Thyroid gland (tissue), 4 donors: ENCODE measurements at regions not wholly inside any gene's neighbourhood (a gene's known extent, or its start where the extent isn't known, plus 50 kb on each side); places are given as distances from the start of the nearest gene placed in this dataset.

Experiments used
- DNase-seq, 2 donors: peaks; one replicate each; pipeline ENCODE4 v3.0.0-alpha.2; 2019
- H3K27ac ChIP-seq, 3 donors: fragments of 200-600 bp; sonication (generic); 1 replicate in 2 of 3; 2 replicates in 1 of 3; pipeline ENCODE4 v1.5.1; 2016 to 2019; ENCODE audit warnings: mild to moderate bottlenecking in 1 of 3, moderate library complexity in 1 of 3
- H3K27me3 ChIP-seq: fragments of 200-600 bp; sonication (generic); one replicate; pipeline ENCODE4 v1.5.1; 2019
- H3K36me3 ChIP-seq, 2 donors: fragments of 200-600 bp; sonication (generic); one replicate each; pipeline ENCODE4 v1.5.1; 2016 to 2019
- H3K4me1 ChIP-seq, 2 donors: fragments of 200-600 bp; sonication (generic); one replicate each; pipeline ENCODE4 v1.5.1; 2017 to 2019
- H3K4me3 ChIP-seq, 3 donors: fragments of 200-600 bp; sonication (generic); replicated peaks in 1 of 3; 1 replicate in 2 of 3; 2 replicates in 1 of 3; pipeline ENCODE4 v1.5.1; 2016; ENCODE audit warnings: mild to moderate bottlenecking in 1 of 3
- H3K9me3 ChIP-seq: fragments of 200-600 bp; sonication (generic); one replicate; pipeline ENCODE4 v1.5.1; 2017
- POLR2A ChIP-seq, 2 donors: fragments of 450-650 bp; IDR thresholded peaks; one replicate each; pipeline ENCODE4 v1.6.1; 2017; ENCODE audit warnings: antibody characterized with exemption in 2 of 2, mild to moderate bottlenecking in 2 of 2, moderate library complexity in 1 of 2
- WGBS, 2 donors: methylation state at CpG; one replicate each; pipeline ENCODE4 v1.1.5; 2017; 5-methylcytosine and 5-hydroxymethylcytosine counted together
- intact Hi-C: fragments of 100-400 bp; cut with DNase I; formaldehyde crosslinking; loops from one replicate; pipeline ENCODE4 v1.15.1; 2023
- TF ChIP-seq, protein P1 (sequence below), 6 experiments: fragments of 200-600 bp in 3 of 6; fragments of 450-650 bp in 3 of 6; sonication (generic) in 3 of 6; IDR thresholded peaks; one replicate each; pipeline ENCODE4 v1.5.1; 2016 to 2019; ENCODE audit warnings: antibody characterized with exemption in 6 of 6, mild to moderate bottlenecking in 2 of 6, inconsistent platforms in 1 of 6, moderate library complexity in 1 of 6

DNA sequence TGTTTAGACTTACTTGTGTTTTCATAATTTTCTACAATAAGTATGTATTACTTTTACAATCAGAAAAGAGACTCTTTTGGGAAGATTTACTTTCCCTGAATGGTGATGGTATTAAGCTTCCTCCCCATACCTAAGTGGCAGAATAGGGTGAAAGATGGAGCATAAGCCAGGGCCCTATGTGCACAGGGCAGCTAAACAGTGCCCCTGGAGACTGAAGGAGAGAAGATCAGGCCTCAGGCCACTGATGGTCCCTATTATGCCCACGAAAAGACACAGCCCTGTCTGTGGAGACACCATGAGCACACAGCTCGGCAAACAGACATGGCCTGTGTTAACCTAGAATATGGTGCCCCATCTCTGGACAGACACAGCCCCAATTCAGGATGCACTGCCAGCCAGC is 139.4 kb downstream of the OAT start:
- H3K27ac ChIP-seq, result no peak overlapping the region
- no peaks in the 10 kb centered on the region for H3K9me3 ChIP-seq
- WGBS, 2 donors, result 73 to 86% methylated on average over 2 of the region's 2 CpGs
- TF ChIP-seq, protein P1, sequence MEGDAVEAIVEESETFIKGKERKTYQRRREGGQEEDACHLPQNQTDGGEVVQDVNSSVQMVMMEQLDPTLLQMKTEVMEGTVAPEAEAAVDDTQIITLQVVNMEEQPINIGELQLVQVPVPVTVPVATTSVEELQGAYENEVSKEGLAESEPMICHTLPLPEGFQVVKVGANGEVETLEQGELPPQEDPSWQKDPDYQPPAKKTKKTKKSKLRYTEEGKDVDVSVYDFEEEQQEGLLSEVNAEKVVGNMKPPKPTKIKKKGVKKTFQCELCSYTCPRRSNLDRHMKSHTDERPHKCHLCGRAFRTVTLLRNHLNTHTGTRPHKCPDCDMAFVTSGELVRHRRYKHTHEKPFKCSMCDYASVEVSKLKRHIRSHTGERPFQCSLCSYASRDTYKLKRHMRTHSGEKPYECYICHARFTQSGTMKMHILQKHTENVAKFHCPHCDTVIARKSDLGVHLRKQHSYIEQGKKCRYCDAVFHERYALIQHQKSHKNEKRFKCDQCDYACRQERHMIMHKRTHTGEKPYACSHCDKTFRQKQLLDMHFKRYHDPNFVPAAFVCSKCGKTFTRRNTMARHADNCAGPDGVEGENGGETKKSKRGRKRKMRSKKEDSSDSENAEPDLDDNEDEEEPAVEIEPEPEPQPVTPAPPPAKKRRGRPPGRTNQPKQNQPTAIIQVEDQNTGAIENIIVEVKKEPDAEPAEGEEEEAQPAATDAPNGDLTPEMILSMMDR (IDR thresholded peaks at IDR 0.05), result no peak
- no peak for TF ChIP-seq POLR2A (IDR thresholded peaks at IDR 0.05)
- H3K27me3 ChIP-seq, result no peaks in the 10 kb centered on the region
- H3K4me3 ChIP-seq, result no peak overlapping the region
- intact Hi-C loops, result no loop called here
- H3K4me1 ChIP-seq, result no peaks in the 10 kb centered on the region
- no peak for DNase-seq
- no peaks in the 10 kb centered on the region for H3K36me3 ChIP-seq

DNA sequence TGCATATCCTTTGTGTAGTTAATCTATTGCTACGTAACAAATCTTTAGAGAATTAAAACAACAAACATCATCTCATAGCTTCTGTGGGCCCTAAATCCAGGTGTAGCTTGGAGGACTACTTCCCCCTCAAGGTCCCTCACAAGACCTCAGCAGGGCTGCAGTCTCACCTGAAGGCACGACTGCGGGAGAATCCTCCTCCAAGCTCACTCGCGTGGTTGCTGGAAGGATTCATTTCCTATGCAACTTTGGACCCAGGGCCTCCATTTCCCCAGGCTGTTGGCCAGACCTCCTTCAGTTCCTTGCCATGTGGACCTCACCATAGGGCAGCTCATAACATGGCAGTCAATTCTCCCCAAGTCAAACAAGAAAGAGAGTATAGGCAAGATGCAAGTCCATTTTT is 140.4 kb downstream of the OAT start:
- H3K9me3 ChIP-seq, result no peaks in the 10 kb centered on the region
- H3K36me3 ChIP-seq, result no peaks in the 10 kb centered on the region
- DNase-seq, result no peak
- no peaks in the 10 kb centered on the region for H3K27me3 ChIP-seq
- WGBS, 2 donors, result 91 to 94% methylated on average over 5 of the region's 5 CpGs
- TF ChIP-seq, protein P1 (IDR thresholded peaks at IDR 0.05), result no peak
- no peak for TF ChIP-seq POLR2A (IDR thresholded peaks at IDR 0.05)
- H3K27ac ChIP-seq, result no peak overlapping the region
- intact Hi-C loops, result no loop called here
- no peaks in the 10 kb centered on the region for H3K4me1 ChIP-seq
- no peak overlapping the region for H3K4me3 ChIP-seq

DNA sequence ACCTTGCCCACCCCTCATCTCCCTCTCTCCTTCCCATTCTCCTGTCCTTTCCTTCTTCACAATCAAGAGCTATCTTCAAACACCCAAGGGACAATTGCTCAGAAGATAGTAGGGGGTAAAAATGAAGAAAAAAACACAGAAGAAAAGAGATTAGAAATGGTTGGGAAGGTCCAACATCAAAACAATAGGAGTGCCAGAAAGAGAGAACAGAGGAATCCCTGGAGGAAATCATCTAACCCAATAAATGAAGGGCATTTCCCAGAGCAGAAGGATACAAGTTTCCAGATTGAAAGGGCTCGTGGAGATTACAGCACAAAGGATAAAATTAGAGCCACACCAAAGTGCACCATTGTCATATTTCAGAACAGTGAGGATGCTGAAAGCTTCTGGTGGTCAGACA is 145.6 kb downstream of the OAT start:
- no peaks in the 10 kb centered on the region for H3K9me3 ChIP-seq
- H3K4me1 ChIP-seq, result no peaks in the 10 kb centered on the region
- no peaks in the 10 kb centered on the region for H3K27me3 ChIP-seq
- intact Hi-C loops, result no loop called here
- H3K4me3 ChIP-seq, result no peak overlapping the region
- H3K36me3 ChIP-seq, result no peaks in the 10 kb centered on the region
- no peak for DNase-seq
- no peak for TF ChIP-seq POLR2A (IDR thresholded peaks at IDR 0.05)
- TF ChIP-seq, protein P1 (IDR thresholded peaks at IDR 0.05), result no peak
- 41 to 69% methylated on average over 1 of the region's 1 CpG for WGBS, 2 donors
- H3K27ac ChIP-seq, result no peak overlapping the region

DNA sequence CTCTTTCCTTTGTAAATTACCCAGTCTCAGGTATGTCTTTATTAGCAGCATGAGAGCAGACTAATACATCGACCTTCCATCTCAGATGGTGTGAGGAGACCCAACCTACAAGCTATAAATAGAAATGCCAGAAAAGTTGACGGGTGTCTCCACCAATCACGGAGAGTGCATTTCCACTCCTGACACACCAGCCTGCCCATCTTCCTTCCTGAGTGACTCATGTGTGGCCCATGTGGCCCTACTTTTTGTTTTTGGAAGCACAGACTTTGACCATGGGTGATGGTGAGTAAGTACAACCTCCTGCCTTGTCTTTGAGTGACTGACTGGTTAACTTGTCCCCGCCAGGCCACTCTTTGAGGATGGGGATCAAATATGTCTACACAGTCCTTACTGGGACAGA is 147.0 kb downstream of the OAT start:
- no peaks in the 10 kb centered on the region for H3K36me3 ChIP-seq
- no peak for DNase-seq
- TF ChIP-seq POLR2A (IDR thresholded peaks at IDR 0.05), result no peak
- TF ChIP-seq, protein P1 (IDR thresholded peaks at IDR 0.05), result no peak
- H3K27me3 ChIP-seq, result no peaks in the 10 kb centered on the region
- WGBS, 2 donors, result 80 to 86% methylated on average over 4 of the region's 4 CpGs
- H3K9me3 ChIP-seq, result no peaks in the 10 kb centered on the region
- no peaks in the 10 kb centered on the region for H3K4me1 ChIP-seq
- H3K4me3 ChIP-seq, result no peak overlapping the region
- intact Hi-C loops, result no loop called here
- H3K27ac ChIP-seq, result no peak overlapping the region

DNA sequence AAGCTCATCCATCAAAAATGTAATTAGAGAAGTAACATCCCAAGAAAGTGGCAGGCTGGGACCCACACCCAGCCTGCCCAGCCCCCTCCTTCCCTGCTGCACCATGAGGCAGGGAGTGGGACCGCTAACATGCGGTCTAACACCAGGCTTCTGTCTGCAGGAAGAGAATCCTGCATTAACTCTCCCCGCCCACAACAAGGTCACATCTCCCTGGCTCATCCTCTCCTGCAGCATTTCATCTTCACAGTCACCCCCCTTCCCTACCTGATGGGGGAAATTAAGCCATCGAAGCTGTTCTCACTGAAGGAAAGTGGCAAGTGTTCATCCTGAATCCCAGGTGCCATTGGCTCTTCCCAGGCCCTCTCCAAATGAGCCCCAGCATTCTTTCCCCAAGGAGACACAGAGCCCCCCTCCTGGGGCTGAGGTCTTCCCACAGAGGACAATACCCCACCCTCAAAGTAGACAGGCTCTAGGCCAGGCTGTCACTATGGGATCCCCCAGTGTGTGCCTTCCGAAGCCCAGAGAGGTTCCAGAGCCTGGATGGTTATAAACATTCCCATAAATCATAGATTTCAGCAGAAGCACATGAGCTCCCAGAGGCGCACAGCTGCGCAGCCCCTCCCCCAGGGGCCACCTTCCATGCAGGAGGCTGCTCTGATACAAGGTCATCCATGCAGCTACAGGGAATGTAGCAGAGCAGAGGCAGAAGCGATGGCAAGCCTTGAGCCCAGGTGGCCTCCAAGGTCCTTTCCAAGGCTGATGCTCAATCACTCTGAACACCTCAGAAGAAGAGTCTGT is 148.0 kb downstream of the OAT start:
- WGBS, 2 donors, result 82 to 91% methylated on average over 6 to 7 of the region's 8 CpGs
- no peaks in the 10 kb centered on the region for H3K36me3 ChIP-seq
- DNase-seq, result no peak
- H3K4me1 ChIP-seq, result no peaks in the 10 kb centered on the region
- H3K27me3 ChIP-seq, result no peaks in the 10 kb centered on the region
- TF ChIP-seq, protein P1 (IDR thresholded peaks at IDR 0.05), result no peak
- no peak for TF ChIP-seq POLR2A (IDR thresholded peaks at IDR 0.05)
- H3K4me3 ChIP-seq, result no peak overlapping the region
- intact Hi-C loops, result no loop called here
- H3K9me3 ChIP-seq, result no peaks in the 10 kb centered on the region
- no peak overlapping the region for H3K27ac ChIP-seq
